ENCODE measurements at regions not wholly inside any gene's neighbourhood (a gene's known extent, or its start where the extent isn't known, plus 50 kb on each side); places are given as distances from the start of the nearest gene placed in this dataset.

- no peak for DNase-seq (ENCODE audit: low spot score)
Measured at GRCh38 chr22:19621373-19622060, 92.8 kb upstream of the SEPTIN5 start.

DNA sequence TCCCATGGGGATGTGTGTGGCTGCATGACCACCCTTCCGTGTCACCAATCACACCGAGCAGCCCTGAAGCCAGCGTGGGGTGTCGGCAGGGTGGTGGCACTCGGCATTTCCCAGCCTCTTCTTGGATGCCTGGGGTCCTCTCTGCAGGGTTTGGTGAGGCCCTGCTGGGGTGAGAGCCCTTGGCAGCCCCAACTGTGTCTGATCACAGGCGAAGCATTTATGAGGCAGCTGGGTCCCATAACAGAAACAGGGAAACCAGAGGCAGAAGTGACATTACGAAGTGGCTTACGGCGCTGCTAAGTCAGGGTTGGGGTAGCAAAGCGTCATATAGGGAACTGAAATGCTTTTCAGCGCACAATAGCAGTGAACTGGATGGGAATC is 92.3 kb upstream of the SEPTIN5 start:
- no peak for DNase-seq (ENCODE audit: low spot score)

DNA sequence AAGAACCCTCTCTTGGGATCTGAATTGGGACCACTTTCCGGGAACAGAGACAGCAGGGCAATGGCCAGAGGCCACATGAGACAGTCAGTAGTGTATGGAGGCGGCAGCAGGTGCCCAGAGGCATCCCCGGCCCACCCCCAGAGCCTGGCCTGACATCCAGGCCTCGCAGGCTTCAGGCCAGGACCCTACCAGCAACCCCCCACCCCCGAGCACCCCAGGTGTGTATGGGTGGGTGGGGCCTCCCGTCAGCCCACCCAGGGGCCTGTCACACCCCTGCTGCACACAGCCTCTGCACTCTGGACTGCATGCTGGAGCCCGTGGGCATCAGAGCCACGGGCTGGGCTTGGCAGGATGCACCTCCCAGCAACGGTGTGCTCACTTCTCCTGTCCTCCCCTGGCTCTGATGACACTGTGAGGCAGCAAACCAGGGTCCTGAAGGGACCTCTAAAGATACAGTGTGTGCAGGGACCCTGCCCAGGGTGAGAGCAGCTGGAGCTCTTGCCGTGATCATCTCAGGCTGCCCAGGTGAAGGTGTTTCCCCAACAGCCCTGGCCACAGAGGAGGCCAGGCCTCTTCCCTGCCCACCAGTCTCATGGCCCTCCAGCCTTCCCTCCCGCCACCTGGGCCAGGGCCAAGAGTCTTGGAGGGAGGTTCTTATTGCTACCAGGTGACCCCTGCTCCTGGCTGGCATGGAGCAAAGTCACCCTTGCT is 88.8 kb upstream of the SEPTIN5 start:
- no peak for DNase-seq (ENCODE audit: low spot score)

DNA sequence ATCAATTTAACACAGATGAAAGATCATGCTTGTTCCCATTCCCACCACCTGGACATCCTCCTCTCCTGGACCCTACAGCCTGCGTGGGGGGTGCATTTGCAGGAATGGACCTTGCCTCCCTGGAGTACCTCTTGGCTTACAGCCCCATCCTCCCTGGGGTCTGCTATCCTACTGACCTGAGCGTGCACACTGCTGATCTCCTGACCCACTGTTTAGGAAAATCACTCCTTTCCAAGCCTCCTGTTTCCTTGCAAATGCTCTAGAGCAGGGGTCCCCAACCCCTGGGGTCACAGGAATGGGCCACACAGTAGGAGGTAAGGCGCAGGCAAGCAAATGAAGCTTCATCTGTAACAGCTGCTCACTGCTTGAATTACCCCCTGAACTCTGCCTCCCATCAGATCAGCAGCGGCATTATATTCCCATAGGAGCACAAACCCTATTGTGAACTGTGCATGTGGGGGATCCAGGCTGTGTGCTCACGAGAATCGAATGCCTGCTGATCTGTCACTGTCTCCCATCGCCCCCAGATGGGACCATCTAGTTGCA is 88.2 kb upstream of the SEPTIN5 start:
- DNase-seq (ENCODE audit: low spot score), result no peak

GRCh38 chr22:19626666-19627065 is 87.6 kb upstream of the SEPTIN5 start:
- no peak for DNase-seq (ENCODE audit: low spot score)

GRCh38 chr22:19628038-19628776 is 86.1 kb upstream of the SEPTIN5 start:
- no peak for DNase-seq (ENCODE audit: low spot score)

DNA sequence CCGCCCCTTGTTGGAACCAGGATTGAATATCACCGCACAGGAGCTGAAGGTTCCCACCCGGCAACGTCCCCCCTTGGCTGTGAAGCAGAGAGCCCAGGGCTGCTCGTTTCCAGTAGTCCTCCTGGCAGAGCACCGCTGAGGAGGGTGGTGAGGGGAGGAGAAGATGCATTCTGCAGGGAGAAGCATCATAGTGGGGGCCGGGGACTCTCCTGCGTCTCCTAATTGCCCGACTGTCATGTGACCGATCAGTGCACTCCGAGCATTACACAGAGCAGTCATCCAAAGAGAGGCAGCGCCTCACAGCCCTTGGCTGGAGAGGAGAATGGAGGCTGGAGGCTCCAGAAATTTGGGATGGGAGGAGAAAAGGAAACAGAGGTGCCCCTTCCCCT is 85.0 kb upstream of the SEPTIN5 start:
- no peak for DNase-seq (ENCODE audit: low spot score)

- peak; percentile 95 for DNase-seq (ENCODE audit: low spot score)
Measured at GRCh38 chr22:19629720-19630419, 84.4 kb upstream of the SEPTIN5 start.

- no peak for DNase-seq (ENCODE audit: low spot score)
Measured at GRCh38 chr22:19630614-19631013, 83.7 kb upstream of the SEPTIN5 start.

- DNase-seq (ENCODE audit: low spot score), result peak; percentile 61
Measured at GRCh38 chr22:19631899-19632667, 82.2 kb upstream of the SEPTIN5 start.

- DNase-seq (ENCODE audit: low spot score), result no peak
Measured at GRCh38 chr22:19632668-19633148, 81.6 kb upstream of the SEPTIN5 start.

- DNase-seq (ENCODE audit: low spot score), result no peak
Measured at GRCh38 chr22:19634226-19634975, 79.9 kb upstream of the SEPTIN5 start.

GRCh38 chr22:19635644-19636043 is 78.7 kb upstream of the SEPTIN5 start:
- DNase-seq (ENCODE audit: low spot score), result no peak

GRCh38 chr22:19636696-19637407 is 77.5 kb upstream of the SEPTIN5 start:
- no peak for DNase-seq (ENCODE audit: low spot score)

GRCh38 chr22:19637408-19638281 is 76.7 kb upstream of the SEPTIN5 start:
- no peak for DNase-seq (ENCODE audit: low spot score)

DNA sequence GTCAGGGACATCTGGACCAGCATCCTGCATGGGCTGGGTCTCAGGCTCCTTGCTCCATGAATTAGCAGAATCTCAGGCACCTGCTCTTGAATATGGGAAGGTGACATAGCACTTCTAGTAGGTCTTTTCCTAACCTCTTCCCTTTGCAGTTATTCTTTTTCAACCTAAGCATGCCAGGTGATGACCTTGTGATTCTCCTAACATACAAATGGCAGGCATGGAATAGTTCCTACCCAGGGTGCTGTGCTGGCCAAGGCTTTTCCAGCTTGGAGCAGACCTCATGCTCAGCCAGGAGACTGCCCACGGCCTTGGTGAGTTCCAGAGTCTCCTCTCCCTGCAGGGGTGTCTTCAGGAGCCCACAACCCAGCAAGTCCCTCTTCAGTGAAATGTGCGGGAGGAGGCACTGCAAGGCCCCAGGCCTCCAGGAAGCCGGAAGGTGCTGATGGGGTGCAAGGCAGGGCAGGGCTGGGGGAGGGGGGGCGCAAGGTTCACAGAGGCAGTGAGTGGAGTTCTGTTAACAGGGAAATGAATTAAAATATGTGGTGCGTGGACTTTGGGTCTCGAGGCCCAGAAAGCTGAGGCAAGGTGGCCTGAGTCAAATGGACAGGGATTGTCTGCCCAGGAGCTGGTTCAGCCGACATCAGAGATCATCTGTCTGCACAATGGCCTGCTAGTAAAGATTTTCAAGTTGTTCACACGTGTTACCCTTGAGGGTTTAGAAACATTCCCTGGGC is 75.9 kb upstream of the SEPTIN5 start:
- DNase-seq (ENCODE audit: low spot score), result no peak

DNA sequence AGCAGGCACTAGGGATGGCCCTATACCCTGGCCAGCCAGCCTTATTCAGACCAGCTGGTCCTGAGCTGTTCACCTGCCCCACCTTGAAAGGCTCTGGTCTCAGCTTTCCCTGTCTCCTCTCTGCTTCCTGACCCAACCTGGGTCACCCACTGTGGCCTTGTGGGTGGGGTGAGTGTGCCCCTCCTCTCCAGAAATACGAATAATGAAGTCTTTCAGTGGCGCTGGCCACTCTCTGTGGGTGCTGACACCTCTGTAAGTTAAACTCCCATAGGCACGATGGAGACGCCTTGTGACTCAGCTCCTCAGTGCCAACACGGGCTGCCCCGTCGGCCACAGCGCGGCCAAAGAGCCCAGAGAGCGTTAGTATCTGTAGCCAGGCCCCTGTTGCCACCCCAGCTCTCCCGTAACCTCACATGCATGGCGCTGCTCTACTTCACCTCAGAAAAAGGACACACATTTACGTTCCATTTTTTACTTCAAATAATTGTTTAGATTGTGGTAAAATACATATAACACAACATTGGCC is 74.6 kb upstream of the SEPTIN5 start:
- DNase-seq (ENCODE audit: low spot score), result no peak

DNA sequence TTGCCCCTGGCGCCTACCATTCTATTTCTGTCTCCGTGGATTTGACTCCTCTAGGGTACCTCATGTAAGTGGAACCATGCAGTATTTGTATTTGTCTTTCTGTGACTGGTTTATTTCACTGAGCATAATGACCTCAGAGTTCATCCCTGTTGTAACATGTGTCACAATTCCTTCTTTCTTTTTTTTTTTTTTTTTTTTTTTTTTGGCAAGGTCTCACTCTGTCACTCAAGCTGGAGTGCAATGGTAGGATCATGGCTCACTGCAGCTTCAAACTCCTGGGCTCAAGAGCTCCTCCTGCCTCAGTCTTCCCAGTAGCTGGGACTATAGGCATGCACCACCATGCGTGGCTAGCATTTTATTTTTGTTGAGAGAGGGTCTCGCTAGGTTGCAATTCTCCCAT is 74.0 kb upstream of the SEPTIN5 start:
- DNase-seq (ENCODE audit: low spot score), result no peak
